ENCODE measurements at regions not wholly inside any gene's neighbourhood (a gene's known extent, or its start where the extent isn't known, plus 50 kb on each side); places are given as distances from the start of the nearest gene placed in this dataset.

- Histone ChIP-seq H3K27ac (peak overlapping the region; percentile 72), H3K9me3 (no peaks in the 10 kb centered on the region), H3K27me3 (ENCODE audit: insufficient read depth in 3 of 3, low read length in 2 of 3) (no peaks in the 10 kb centered on the region), H3K4me1 (peaks cover 4% of the 10 kb centered on the region), H3K36me3 (ENCODE audit: insufficient read depth in 1 of 2, low read depth in 1 of 2) (no peaks in the 10 kb centered on the region), H3K4me3 (no peak overlapping the region)
- no peak for ATAC-seq
- TF ChIP-seq CTCF (IDR thresholded peaks at IDR 0.05): no peak
- DNase-seq: no peak
- intact Hi-C loops (cut with DNase I): loop anchor here in 1 of 2 donors (10.0 kb wide), 1 partner anchor 664 kb away; no protein-coding TSS in a partner anchor
- 75 to 82% (median 76%) methylated on average over 9 of the region's 9 CpGs for WGBS, 3 donors
Observed at GRCh38 chr12:115338566-115339294, 654.8 kb upstream of the TBX3 start.

- intact Hi-C loops (cut with DNase I): loop anchor here in 1 of 2 donors (10.0 kb wide), 1 partner anchor 663 kb away; no protein-coding TSS in a partner anchor
- no peak for TF ChIP-seq CTCF (IDR thresholded peaks at IDR 0.05)
- H3K27me3 ChIP-seq (ENCODE audit: insufficient read depth in 3 of 3, low read length in 2 of 3): no peaks in the 10 kb centered on the region
Observed at GRCh38 chr12:115337693-115338543, 653.9 kb upstream of the TBX3 start.

GRCh38 chr12:115336506-115336905 is 652.5 kb upstream of the TBX3 start:
- Histone ChIP-seq H3K4me3 (no peak overlapping the region), H3K9me3 (no peaks in the 10 kb centered on the region), H3K27ac (no peak overlapping the region), H3K4me1 (peaks cover 4% of the 10 kb centered on the region), H3K36me3 (ENCODE audit: insufficient read depth in 1 of 2, low read depth in 1 of 2) (no peaks in the 10 kb centered on the region), H3K27me3 (ENCODE audit: insufficient read depth in 3 of 3, low read length in 2 of 3) (no peaks in the 10 kb centered on the region)
- no peak for ATAC-seq
- DNase-seq: no peak
- intact Hi-C loops (cut with DNase I): loop anchor here in 1 of 2 donors (10.0 kb wide), 1 partner anchor 662 kb away; no protein-coding TSS in a partner anchor
- WGBS, 3 donors: 66 to 77% (median 70%) methylated on average over 3 of the region's 3 CpGs
- TF ChIP-seq CTCF (IDR thresholded peaks at IDR 0.05): no peak

More at GRCh38 chr12:115337693-115338543, 653.9 kb upstream of the TBX3 start:
- 18 to 27% (median 24%) methylated on average over 12 of the region's 12 CpGs for WGBS, 3 donors
- H3K27ac ChIP-seq: peak overlapping the region; percentile 72
- peaks cover 4% of the 10 kb centered on the region for H3K4me1 ChIP-seq
- DNase-seq (peak; percentile 57 to 71), ATAC-seq (peak; percentile 87 to 96 (median 96))
- no peak overlapping the region for H3K4me3 ChIP-seq
- H3K36me3 ChIP-seq (ENCODE audit: insufficient read depth in 1 of 2, low read depth in 1 of 2): no peaks in the 10 kb centered on the region
- no peaks in the 10 kb centered on the region for H3K9me3 ChIP-seq

GRCh38 chr12:115335594-115335993 is 651.6 kb upstream of the TBX3 start:
- Histone ChIP-seq H3K36me3 (ENCODE audit: insufficient read depth in 1 of 2, low read depth in 1 of 2) (no peaks in the 10 kb centered on the region), H3K9me3 (no peaks in the 10 kb centered on the region), H3K27ac (no peak overlapping the region), H3K4me3 (no peak overlapping the region), H3K27me3 (ENCODE audit: insufficient read depth in 3 of 3, low read length in 2 of 3) (no peaks in the 10 kb centered on the region), H3K4me1 (peaks cover 4% of the 10 kb centered on the region)
- ATAC-seq: no peak
- intact Hi-C loops (cut with DNase I): loop anchor here in 1 of 2 donors (10.0 kb wide), 1 partner anchor 661 kb away; no protein-coding TSS in a partner anchor
- TF ChIP-seq CTCF (IDR thresholded peaks at IDR 0.05): no peak
- 75 to 80% (median 79%) methylated on average over 9 of the region's 9 CpGs for WGBS, 3 donors
- peak in 1 of 2 donors; percentile 70 for DNase-seq

All from psoas muscle (tissue), 7 donors.